HepG2 (cell line): ENCODE measurements at regions not wholly inside any gene's neighbourhood (a gene's known extent, or its start where the extent isn't known, plus 50 kb on each side); places are given as distances from the start of the nearest gene placed in this dataset.

ENCODE experiments used
- CEBPB ChIP-seq: IDR thresholded peaks from 2 replicates; pipeline ENCODE4 v1.6.1; 2011; ENCODE audit warnings: low read depth, low read length, improper control_type of control experiment, borderline replicate concordance
- FOXA1 ChIP-seq, 2 experiments: fragments of 450-650 bp in 1 of 2; sonication (generic) in 1 of 2; formaldehyde crosslinking in 1 of 2; IDR thresholded peaks; 2 replicates each; pipeline versions ENCODE4 v1.4.0 to v1.6.1; 2016 to 2020; ENCODE audit warnings: missing genetic modification reagents in 1 of 2
- FOXJ3 ChIP-seq: sonication (generic); formaldehyde crosslinking; IDR thresholded peaks from 2 replicates; pipeline ENCODE4 v1.4.0; 2020; ENCODE audit warnings: missing genetic modification reagents, mild to moderate bottlenecking, borderline replicate concordance
- GATA4 ChIP-seq: sonication (generic); IDR thresholded peaks from 2 replicates; pipeline ENCODE4 v1.6.1; 2016; ENCODE audit warnings: antibody characterized with exemption, low read depth, borderline replicate concordance
- GATAD2A ChIP-seq: IDR thresholded peaks from 2 replicates; pipeline ENCODE4 v1.6.1; 2016
- ISL2 ChIP-seq: sonication (generic); formaldehyde crosslinking; IDR thresholded peaks from 2 replicates; pipeline ENCODE4 v1.5.0; 2020; ENCODE audit warnings: missing genetic modification reagents
- KDM1A ChIP-seq: IDR thresholded peaks from 2 replicates; pipeline ENCODE4 v1.6.1; 2016; ENCODE audit warnings: missing compliant biosample characterization
- MED13 ChIP-seq: sonication (generic); formaldehyde crosslinking; IDR thresholded peaks from 2 replicates; pipeline ENCODE4 v1.5.0; 2020; ENCODE audit warnings: missing genetic modification reagents
- MTF2 ChIP-seq: sonication (generic); formaldehyde crosslinking; IDR thresholded peaks from 2 replicates; pipeline ENCODE4 v1.5.0; 2020; ENCODE audit warnings: missing genetic modification reagents, borderline replicate concordance
- ONECUT2 ChIP-seq: sonication (generic); formaldehyde crosslinking; IDR thresholded peaks from 2 replicates; pipeline ENCODE4 v1.4.0; 2020; ENCODE audit warnings: missing genetic modification reagents
- PLRG1 ChIP-seq: fragments of 450-650 bp; conservative IDR thresholded peaks from 2 replicates; pipeline ENCODE4 v1.6.1; 2016
- SIX1 ChIP-seq: sonication (generic); formaldehyde crosslinking; IDR thresholded peaks from 2 replicates; pipeline ENCODE4 v1.4.0; 2020; ENCODE audit warnings: missing genetic modification reagents, borderline replicate concordance
- SMAD3 ChIP-seq: sonication (generic); formaldehyde crosslinking; IDR thresholded peaks from 2 replicates; pipeline ENCODE4 v1.4.0; 2020; ENCODE audit warnings: missing genetic modification reagents
- SMAD9 ChIP-seq: sonication (generic); formaldehyde crosslinking; IDR thresholded peaks from 2 replicates; pipeline ENCODE4 v1.5.1; 2020; ENCODE audit warnings: mild to moderate bottlenecking, missing genetic modification reagents
- THYN1 ChIP-seq: sonication (generic); formaldehyde crosslinking; IDR thresholded peaks from 2 replicates; pipeline ENCODE4 v1.8.1; 2023; ENCODE audit warnings: low read depth, mild to moderate bottlenecking, moderate library complexity, missing genetic modification reagents, borderline replicate concordance
- ZNF317 ChIP-seq: sonication (generic); formaldehyde crosslinking; IDR thresholded peaks from 2 replicates; pipeline ENCODE4 v1.5.0; 2020; ENCODE audit warnings: mild to moderate bottlenecking, missing genetic modification reagents
- ZNF331 ChIP-seq: sonication (generic); formaldehyde crosslinking; IDR thresholded peaks from 2 replicates; pipeline ENCODE4 v1.4.0; 2020; ENCODE audit warnings: missing genetic modification reagents
- ZNF564 ChIP-seq: sonication (generic); formaldehyde crosslinking; IDR thresholded peaks from 2 replicates; pipeline ENCODE4 v1.8.1; 2023; ENCODE audit warnings: mild to moderate bottlenecking, missing genetic modification reagents
- TF ChIP-seq, protein P1 (sequence below): sonication (generic); formaldehyde crosslinking; conservative IDR thresholded peaks from 2 replicates; pipeline ENCODE4 v1.4.0; 2020; ENCODE audit warnings: missing genetic modification reagents
- TF ChIP-seq, protein P2 (sequence below): sonication (generic); formaldehyde crosslinking; IDR thresholded peaks from 2 replicates; pipeline ENCODE4 v1.5.0; 2020; ENCODE audit warnings: missing genetic modification reagents, mild to moderate bottlenecking, borderline replicate concordance
- TF ChIP-seq, protein P3 (sequence below): sonication (generic); formaldehyde crosslinking; IDR thresholded peaks from 2 replicates; pipeline ENCODE4 v1.4.0; 2020; ENCODE audit warnings: missing genetic modification reagents
- TF ChIP-seq, protein P4 (sequence below): sonication (generic); formaldehyde crosslinking; IDR thresholded peaks from 2 replicates; pipeline ENCODE4 v1.4.0; 2020; ENCODE audit warnings: mild to moderate bottlenecking, missing genetic modification reagents

DNA sequence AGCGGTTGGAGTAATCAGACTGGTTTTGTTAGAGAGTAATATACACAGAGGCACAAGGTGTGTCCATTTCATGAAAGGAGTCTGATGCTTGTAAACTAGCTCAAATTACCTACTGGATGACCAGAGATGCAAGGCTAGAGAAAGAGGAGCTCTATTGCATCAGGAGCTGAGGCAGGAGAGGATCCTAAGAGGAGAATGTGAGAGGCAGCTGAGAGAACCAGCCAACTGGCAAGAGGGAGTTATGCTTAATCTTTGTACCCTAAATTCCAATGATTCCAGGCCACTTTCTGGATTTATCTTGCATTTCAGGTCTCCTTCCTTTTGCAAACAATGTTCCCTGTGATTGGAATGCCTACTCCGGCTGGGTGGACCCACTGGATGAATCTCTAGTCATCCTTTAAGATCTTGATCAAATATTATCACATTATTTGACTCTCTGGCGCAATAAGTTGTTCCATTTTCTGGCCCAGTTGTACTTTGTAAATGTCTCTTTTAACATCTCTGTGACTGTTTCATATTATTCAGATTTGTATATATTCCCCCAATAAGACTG is 57.5 kb upstream of the PTPN12 start (continued):
- TF ChIP-seq ZNF317 (CRISPR knock-in tag) (peak; percentile 61; the same call in 1 of the 2 replicates), ZNF564 (CRISPR knock-in tag) (0 out of 2 replicates have a peak, but pooled peaks have one; percentile 18), FOXJ3 (peak; percentile 36; the same call in 1 of the 2 replicates), KDM1A (CRISPR knock-in tag) (no peak), THYN1 (CRISPR knock-in tag) (no peak), SMAD3 (CRISPR knock-in tag) (no peak), PLRG1 (no peak), GATAD2A (peak; percentile 73), ONECUT2 (CRISPR knock-in tag) (0 out of 2 replicates have a peak, but pooled peaks have one; percentile 23), SMAD9 (CRISPR knock-in tag) (no peak), CEBPB (peak; percentile 62; the same call in 1 of the 2 replicates), MED13 (CRISPR knock-in tag) (peak; percentile 49; the same call in 1 of the 2 replicates), ZNF331 (CRISPR knock-in tag) (0 out of 2 replicates have a peak, but pooled peaks have one; percentile 27), FOXA1 (IDR thresholded peaks at IDR 0.05) (no peak), FOXA1 (CRISPR knock-in tag; IDR thresholded peaks at IDR 0.05) (0 out of 2 replicates have a peak, but pooled peaks have one; percentile 3), GATA4 (0 out of 2 replicates have a peak, but pooled peaks have one; percentile 21), SIX1 (CRISPR knock-in tag) (peak; percentile 78), ISL2 (peak; percentile 54; the same call in 1 of the 2 replicates), MTF2 (CRISPR knock-in tag) (no peak)
- TF ChIP-seq, protein P1, sequence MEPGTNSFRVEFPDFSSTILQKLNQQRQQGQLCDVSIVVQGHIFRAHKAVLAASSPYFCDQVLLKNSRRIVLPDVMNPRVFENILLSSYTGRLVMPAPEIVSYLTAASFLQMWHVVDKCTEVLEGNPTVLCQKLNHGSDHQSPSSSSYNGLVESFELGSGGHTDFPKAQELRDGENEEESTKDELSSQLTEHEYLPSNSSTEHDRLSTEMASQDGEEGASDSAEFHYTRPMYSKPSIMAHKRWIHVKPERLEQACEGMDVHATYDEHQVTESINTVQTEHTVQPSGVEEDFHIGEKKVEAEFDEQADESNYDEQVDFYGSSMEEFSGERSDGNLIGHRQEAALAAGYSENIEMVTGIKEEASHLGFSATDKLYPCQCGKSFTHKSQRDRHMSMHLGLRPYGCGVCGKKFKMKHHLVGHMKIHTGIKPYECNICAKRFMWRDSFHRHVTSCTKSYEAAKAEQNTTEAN (CRISPR knock-in tag) = no peak
- TF ChIP-seq, protein P2, sequence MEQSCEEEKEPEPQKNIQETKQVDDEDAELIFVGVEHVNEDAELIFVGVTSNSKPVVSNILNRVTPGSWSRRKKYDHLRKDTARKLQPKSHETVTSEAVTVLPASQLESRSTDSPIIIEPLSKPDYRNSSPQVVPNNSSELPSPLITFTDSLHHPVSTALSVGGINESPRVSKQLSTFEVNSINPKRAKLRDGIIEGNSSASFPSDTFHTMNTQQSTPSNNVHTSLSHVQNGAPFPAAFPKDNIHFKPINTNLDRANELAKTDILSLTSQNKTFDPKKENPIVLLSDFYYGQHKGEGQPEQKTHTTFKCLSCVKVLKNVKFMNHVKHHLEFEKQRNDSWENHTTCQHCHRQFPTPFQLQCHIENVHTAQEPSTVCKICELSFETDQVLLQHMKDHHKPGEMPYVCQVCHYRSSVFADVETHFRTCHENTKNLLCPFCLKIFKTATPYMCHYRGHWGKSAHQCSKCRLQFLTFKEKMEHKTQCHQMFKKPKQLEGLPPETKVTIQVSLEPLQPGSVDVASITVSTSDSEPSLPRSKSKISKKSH = no peak
- TF ChIP-seq, protein P3, sequence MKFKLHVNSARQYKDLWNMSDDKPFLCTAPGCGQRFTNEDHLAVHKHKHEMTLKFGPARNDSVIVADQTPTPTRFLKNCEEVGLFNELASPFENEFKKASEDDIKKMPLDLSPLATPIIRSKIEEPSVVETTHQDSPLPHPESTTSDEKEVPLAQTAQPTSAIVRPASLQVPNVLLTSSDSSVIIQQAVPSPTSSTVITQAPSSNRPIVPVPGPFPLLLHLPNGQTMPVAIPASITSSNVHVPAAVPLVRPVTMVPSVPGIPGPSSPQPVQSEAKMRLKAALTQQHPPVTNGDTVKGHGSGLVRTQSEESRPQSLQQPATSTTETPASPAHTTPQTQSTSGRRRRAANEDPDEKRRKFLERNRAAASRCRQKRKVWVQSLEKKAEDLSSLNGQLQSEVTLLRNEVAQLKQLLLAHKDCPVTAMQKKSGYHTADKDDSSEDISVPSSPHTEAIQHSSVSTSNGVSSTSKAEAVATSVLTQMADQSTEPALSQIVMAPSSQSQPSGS (CRISPR knock-in tag) = no peak; the same call in 1 of the 2 replicates
- TF ChIP-seq, protein P4, sequence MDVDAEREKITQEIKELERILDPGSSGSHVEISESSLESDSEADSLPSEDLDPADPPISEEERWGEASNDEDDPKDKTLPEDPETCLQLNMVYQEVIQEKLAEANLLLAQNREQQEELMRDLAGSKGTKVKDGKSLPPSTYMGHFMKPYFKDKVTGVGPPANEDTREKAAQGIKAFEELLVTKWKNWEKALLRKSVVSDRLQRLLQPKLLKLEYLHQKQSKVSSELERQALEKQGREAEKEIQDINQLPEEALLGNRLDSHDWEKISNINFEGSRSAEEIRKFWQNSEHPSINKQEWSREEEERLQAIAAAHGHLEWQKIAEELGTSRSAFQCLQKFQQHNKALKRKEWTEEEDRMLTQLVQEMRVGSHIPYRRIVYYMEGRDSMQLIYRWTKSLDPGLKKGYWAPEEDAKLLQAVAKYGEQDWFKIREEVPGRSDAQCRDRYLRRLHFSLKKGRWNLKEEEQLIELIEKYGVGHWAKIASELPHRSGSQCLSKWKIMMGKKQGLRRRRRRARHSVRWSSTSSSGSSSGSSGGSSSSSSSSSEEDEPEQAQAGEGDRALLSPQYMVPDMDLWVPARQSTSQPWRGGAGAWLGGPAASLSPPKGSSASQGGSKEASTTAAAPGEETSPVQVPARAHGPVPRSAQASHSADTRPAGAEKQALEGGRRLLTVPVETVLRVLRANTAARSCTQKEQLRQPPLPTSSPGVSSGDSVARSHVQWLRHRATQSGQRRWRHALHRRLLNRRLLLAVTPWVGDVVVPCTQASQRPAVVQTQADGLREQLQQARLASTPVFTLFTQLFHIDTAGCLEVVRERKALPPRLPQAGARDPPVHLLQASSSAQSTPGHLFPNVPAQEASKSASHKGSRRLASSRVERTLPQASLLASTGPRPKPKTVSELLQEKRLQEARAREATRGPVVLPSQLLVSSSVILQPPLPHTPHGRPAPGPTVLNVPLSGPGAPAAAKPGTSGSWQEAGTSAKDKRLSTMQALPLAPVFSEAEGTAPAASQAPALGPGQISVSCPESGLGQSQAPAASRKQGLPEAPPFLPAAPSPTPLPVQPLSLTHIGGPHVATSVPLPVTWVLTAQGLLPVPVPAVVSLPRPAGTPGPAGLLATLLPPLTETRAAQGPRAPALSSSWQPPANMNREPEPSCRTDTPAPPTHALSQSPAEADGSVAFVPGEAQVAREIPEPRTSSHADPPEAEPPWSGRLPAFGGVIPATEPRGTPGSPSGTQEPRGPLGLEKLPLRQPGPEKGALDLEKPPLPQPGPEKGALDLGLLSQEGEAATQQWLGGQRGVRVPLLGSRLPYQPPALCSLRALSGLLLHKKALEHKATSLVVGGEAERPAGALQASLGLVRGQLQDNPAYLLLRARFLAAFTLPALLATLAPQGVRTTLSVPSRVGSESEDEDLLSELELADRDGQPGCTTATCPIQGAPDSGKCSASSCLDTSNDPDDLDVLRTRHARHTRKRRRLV (CRISPR knock-in tag) = no peak
